Spleen (tissue), 11 donors: ENCODE measurements at regions not wholly inside any gene's neighbourhood (a gene's known extent, or its start where the extent isn't known, plus 50 kb on each side); places are given as distances from the start of the nearest gene placed in this dataset.
"Not testable (repeated sequence)": the region's sequence is repeated elsewhere in the genome, so short reads cannot be mapped to it uniquely, and the experiment has no call there.

Experiments
- DNase-seq: peaks from one replicate; pipeline ENCODE4 v3.0.0-alpha.2; 2020
- H3K27ac ChIP-seq, 8 donors: fragments of 200-600 bp; sonication (generic) in 7 of 8; 1 replicate in 4 of 8; 2 replicates in 4 of 8; pipeline versions ENCODE4 v1.5.0 to v1.8.0; 2016 to 2021; ENCODE audit warnings: inconsistent platforms in 4 of 8, mild to moderate bottlenecking in 4 of 8, moderate library complexity in 1 of 8
- H3K27me3 ChIP-seq, 7 donors: fragments of 200-600 bp; sonication (generic) in 6 of 7; replicated peaks in 1 of 7; 1 replicate in 4 of 7; 2 replicates in 3 of 7; pipeline versions ENCODE4 v1.5.0 to v1.8.0; 2016 to 2021; ENCODE audit warnings: inconsistent platforms in 3 of 7, mild to moderate bottlenecking in 1 of 7
- H3K36me3 ChIP-seq, 6 donors: fragments of 200-600 bp; sonication (generic) in 5 of 6; 1 replicate in 4 of 6; 2 replicates in 2 of 6; pipeline versions ENCODE4 v1.5.0 to v1.8.0; 2016 to 2021; ENCODE audit warnings: inconsistent platforms in 2 of 6
- H3K4me1 ChIP-seq, 6 donors: fragments of 200-600 bp; sonication (generic) in 5 of 6; 1 replicate in 3 of 6; 2 replicates in 3 of 6; pipeline versions ENCODE4 v1.5.0 to v1.8.0; 2016 to 2021; ENCODE audit warnings: inconsistent platforms in 3 of 6
- H3K4me3 ChIP-seq, 8 donors: fragments of 200-600 bp; sonication (generic) in 7 of 8; 1 replicate in 4 of 8; 2 replicates in 4 of 8; pipeline versions ENCODE4 v1.5.0 to v1.8.0; 2016 to 2021; ENCODE audit warnings: inconsistent platforms in 4 of 8, mild to moderate bottlenecking in 4 of 8, moderate library complexity in 2 of 8
- H3K9me3 ChIP-seq, 8 donors: fragments of 200-600 bp; sonication (generic) in 7 of 8; 1 replicate in 4 of 8; 2 replicates in 4 of 8; pipeline versions ENCODE4 v1.5.0 to v1.8.0; 2016 to 2021; ENCODE audit warnings: inconsistent platforms in 4 of 8
- POLR2A ChIP-seq, 3 donors: fragments of 450-650 bp; IDR thresholded peaks; one replicate each; pipeline ENCODE4 v1.5.1; 2017; ENCODE audit warnings: antibody characterized with exemption in 3 of 3, mild to moderate bottlenecking in 1 of 3
- POLR2AphosphoS5 ChIP-seq, 3 donors: sonication (generic); formaldehyde crosslinking; IDR thresholded peaks; one replicate each; pipeline ENCODE4 v1.5.1; 2017; ENCODE audit warnings: antibody characterized with exemption in 3 of 3
- WGBS, 5 donors: extraction: QIAGEN DNeasy Blood & Tissue Kit in 3 of 5; methylation state at CpG; one replicate each; pipeline versions ENCODE4 v1.1.5 to v1.1.7; 2013 to 2018; 5-methylcytosine and 5-hydroxymethylcytosine counted together
- intact Hi-C: fragments of 100-400 bp; cut with DNase I; formaldehyde crosslinking; loops from one replicate; pipeline ENCODE4 v1.15.0; 2023; ENCODE audit warnings: low total_unique reads
- TF ChIP-seq, protein P1 (sequence below), 11 experiments: fragments of 200-600 bp in 7 of 11; fragments of 450-650 bp in 4 of 11; sonication (generic) in 4 of 11; IDR thresholded peaks in 8 of 11; conservative IDR thresholded peaks in 3 of 11; 1 replicate in 7 of 11; 2 replicates in 4 of 11; pipeline versions ENCODE4 v1.4.0 to v1.8.0; 2016 to 2021; ENCODE audit warnings: antibody characterized with exemption in 11 of 11, inconsistent platforms in 4 of 11, mild to moderate bottlenecking in 1 of 11
- donor health status: healthy with polysubstance abuse.
- donor health status: DM: no; HTN: no; CAD: no; lungs with moderate emphysema.
- donor health status: DM: no; HTN: no; CAD: no.
- donor health status: Bipolar disorder and iron deficiency.
- donor health status: healthy.
- donor health status: DM: no; HTN: no; CAD: no.
- donor health status: DM: yes; HTN: yes; CAD: no.

GRCh38 chr7:32765649-32766251 is 125.8 kb downstream of the KBTBD2 start:
- 19 to 31% (median 25%) methylated on average over 4 of the region's 4 CpGs for WGBS, 5 donors
- DNase-seq, H3K36me3 ChIP-seq, H3K9me3 ChIP-seq, H3K27ac ChIP-seq, H3K4me3 ChIP-seq, intact Hi-C loops: not testable (repeated sequence)
- H3K27me3 ChIP-seq, result peaks cover 0 to 44% (median 11%) of the 10 kb centered on the region in 7 donors
- peaks cover 0 to 31% (median 16%) of the 10 kb centered on the region in 6 donors for H3K4me1 ChIP-seq
- TF ChIP-seq, protein P1, sequence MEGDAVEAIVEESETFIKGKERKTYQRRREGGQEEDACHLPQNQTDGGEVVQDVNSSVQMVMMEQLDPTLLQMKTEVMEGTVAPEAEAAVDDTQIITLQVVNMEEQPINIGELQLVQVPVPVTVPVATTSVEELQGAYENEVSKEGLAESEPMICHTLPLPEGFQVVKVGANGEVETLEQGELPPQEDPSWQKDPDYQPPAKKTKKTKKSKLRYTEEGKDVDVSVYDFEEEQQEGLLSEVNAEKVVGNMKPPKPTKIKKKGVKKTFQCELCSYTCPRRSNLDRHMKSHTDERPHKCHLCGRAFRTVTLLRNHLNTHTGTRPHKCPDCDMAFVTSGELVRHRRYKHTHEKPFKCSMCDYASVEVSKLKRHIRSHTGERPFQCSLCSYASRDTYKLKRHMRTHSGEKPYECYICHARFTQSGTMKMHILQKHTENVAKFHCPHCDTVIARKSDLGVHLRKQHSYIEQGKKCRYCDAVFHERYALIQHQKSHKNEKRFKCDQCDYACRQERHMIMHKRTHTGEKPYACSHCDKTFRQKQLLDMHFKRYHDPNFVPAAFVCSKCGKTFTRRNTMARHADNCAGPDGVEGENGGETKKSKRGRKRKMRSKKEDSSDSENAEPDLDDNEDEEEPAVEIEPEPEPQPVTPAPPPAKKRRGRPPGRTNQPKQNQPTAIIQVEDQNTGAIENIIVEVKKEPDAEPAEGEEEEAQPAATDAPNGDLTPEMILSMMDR (IDR thresholded peaks at IDR 0.05 in 8 of 11, conservative IDR thresholded peaks at IDR 0.05 in 3 of 11), result peak in 8 of 11 experiments; percentile 28 to 58 (median 48)

- no peak overlapping the region for H3K27ac ChIP-seq
- no peak overlapping the region for H3K4me3 ChIP-seq
- H3K27me3 ChIP-seq, result peaks cover 0 to 45% (median 11%) of the 10 kb centered on the region in 7 donors
- TF ChIP-seq POLR2A (IDR thresholded peaks at IDR 0.05), result no peak
- no peak for TF ChIP-seq POLR2AphosphoS5 (IDR thresholded peaks at IDR 0.05)
- TF ChIP-seq, protein P1 (IDR thresholded peaks at IDR 0.05 in 8 of 11, conservative IDR thresholded peaks at IDR 0.05 in 3 of 11), result no peak
- intact Hi-C loops, result no loop called here
- H3K9me3 ChIP-seq, result peaks cover 0 to 7% (median 0%) of the 10 kb centered on the region in 8 donors
- DNase-seq, result no peak
- H3K36me3 ChIP-seq, result no peaks in the 10 kb centered on the region
- WGBS, 5 donors, result 77 to 87% (median 83%) methylated on average over 3 of the region's 3 CpGs
- peaks cover 0 to 31% (median 16%) of the 10 kb centered on the region in 6 donors for H3K4me1 ChIP-seq
Measured at GRCh38 chr7:32765185-32765584, 126.4 kb downstream of the KBTBD2 start.

DNA sequence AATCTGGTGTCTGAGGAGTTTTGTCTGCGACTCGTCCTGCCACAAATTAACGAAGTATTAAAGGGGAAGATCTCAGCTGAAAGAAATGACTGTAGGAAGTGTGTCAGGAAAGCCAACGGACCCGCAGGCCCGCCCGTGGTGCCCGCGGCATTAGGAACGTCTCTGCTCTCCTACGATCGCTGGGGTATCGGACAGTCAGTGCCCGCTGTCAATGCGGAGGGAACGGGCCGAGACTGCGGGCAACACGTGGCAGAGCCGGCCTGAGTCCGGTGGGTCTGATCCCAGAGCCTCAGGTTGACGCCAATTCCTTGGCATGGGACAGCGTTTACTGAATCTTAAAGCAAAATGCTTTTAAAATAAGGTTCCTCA is 128.7 kb downstream of the KBTBD2 start:
- no peak for TF ChIP-seq POLR2A (IDR thresholded peaks at IDR 0.05)
- TF ChIP-seq, protein P1 (IDR thresholded peaks at IDR 0.05 in 8 of 11, conservative IDR thresholded peaks at IDR 0.05 in 3 of 11), result no peak
- no peak for TF ChIP-seq POLR2AphosphoS5 (IDR thresholded peaks at IDR 0.05)
- H3K4me3 ChIP-seq, result peak overlapping the region in 2 of 8 donors; percentile 7 to 46
- 25 to 47% (median 31%) methylated on average over 23 of the region's 23 CpGs for WGBS, 5 donors

DNA sequence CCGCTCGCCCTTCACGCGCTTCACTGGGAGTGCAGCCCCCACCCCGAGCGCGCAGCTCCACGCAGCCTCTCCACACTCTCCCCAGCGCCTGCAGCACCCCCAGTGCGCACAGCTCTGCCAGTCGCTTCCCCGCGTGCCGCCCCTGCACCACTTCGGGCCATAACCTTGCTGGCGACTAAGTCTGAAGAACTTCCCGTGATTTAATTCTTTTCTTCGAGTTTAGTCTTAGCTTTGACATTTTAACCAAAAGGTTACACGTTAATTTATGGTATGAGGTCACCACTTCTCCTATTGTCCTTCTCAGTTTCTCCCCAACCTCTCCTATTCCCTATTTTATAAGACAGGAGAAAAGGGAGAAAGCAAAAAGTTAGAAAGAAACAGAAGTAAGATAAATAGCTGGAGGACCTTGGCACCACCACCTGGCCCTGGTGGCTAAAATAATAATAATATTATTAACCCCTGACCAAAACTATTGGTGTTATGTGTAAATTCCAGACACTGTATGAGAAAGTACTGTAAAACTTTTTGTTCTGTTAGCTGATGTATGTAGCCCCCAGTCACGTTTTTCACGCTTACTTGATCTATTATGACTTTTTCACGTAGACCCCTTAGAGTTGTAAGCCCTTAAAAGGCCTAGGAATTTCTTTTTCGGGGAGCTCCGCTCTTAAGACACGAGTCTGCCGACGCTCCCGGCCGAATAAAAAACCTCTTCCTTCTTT is 129.2 kb downstream of the KBTBD2 start:
- not testable (repeated sequence) for DNase-seq

More for the DNA sequence above, 128.7 kb downstream of the KBTBD2 start:
- H3K27me3 ChIP-seq, result peaks cover 0 to 45% (median 11%) of the 10 kb centered on the region in 7 donors
- H3K27ac ChIP-seq, result no peak overlapping the region
- DNase-seq, result no peak
- no peaks in the 10 kb centered on the region for H3K9me3 ChIP-seq
- H3K36me3 ChIP-seq, result no peaks in the 10 kb centered on the region
- H3K4me1 ChIP-seq, result peaks cover 0 to 31% (median 16%) of the 10 kb centered on the region in 6 donors
- intact Hi-C loops, result no loop called here

More for the DNA sequence above, 129.2 kb downstream of the KBTBD2 start:
- H3K4me1 ChIP-seq, result peaks cover 0 to 31% (median 16%) of the 10 kb centered on the region in 6 donors
- H3K27ac ChIP-seq, H3K9me3 ChIP-seq, intact Hi-C loops, H3K36me3 ChIP-seq: not testable (repeated sequence)
- H3K27me3 ChIP-seq, result peaks cover 0 to 45% (median 11%) of the 10 kb centered on the region in 7 donors
- peak overlapping the region in 3 of 8 donors; percentile 7 to 46 (median 10) for H3K4me3 ChIP-seq
- 17 to 26% (median 23%) methylated on average over 23 to 29 of the region's 29 CpGs for WGBS, 5 donors
